Endothelial cell of umbilical vein (primary cell): ENCODE measurements at regions not wholly inside any gene's neighbourhood (a gene's known extent, or its start where the extent isn't known, plus 50 kb on each side); places are given as distances from the start of the nearest gene placed in this dataset.

Source experiments
- BruUV-seq: library from RNA; stranded (reverse); fragments of 400-500 nt; replicated peaks from 2 replicates; lab custom pipeline; 2021; lab: Mats Ljungman, UMichigan
- CTCF ChIA-PET: fragments of 300-600, 350-600 bp; sonication (Branson Sonifier 250); formaldehyde crosslinking; loops from one replicate; lab custom pipeline; 2021; ENCODE audit warnings: antibody characterized with exemption, inconsistent platforms; lab: Charles Lee
- POLR2A ChIA-PET: fragments of 300-600, 350-600 bp; sonication (Branson Sonifier 250); formaldehyde crosslinking; loops from one replicate; lab custom pipeline; 2021; ENCODE audit warnings: antibody characterized with exemption, inconsistent platforms; lab: Charles Lee
- DNase-seq: peaks from one replicate; pipeline ENCODE4 v3.0.0-alpha.2; 2011; ENCODE audit warnings: low read depth, low spot score
- FAIRE-seq: peaks from 2 replicates; lab custom pipeline; 2011; peaks lifted over from hg19 to GRCh38; lab: Jason Lieb, UNC
- H2AFZ ChIP-seq: 2 replicates; pipeline ENCODE4 v1.6.0; 2012; ENCODE audit warnings: low read depth, low read length, control low read depth, inconsistent platforms
- H3K27ac ChIP-seq: 2 replicates; pipeline ENCODE4 v1.5.1; 2011; ENCODE audit warnings: low read depth, mild to moderate bottlenecking, control low read depth, low read length, moderate library complexity; ENCODE audit not compliant: insufficient read depth
- H3K27me3 ChIP-seq, 2 experiments: 2 replicates each; pipeline versions ENCODE4 v1.6.0 to v1.6.1; 2011; ENCODE audit warnings: low read length in 2 of 2, mixed read lengths in 1 of 2; ENCODE audit not compliant: control insufficient read depth in 2 of 2, insufficient read depth in 2 of 2
- H3K36me3 ChIP-seq, 2 experiments: 2 replicates in 1 of 2; 3 replicates in 1 of 2; pipeline ENCODE4 v1.5.1; 2011; ENCODE audit warnings: low read length in 2 of 2, mild to moderate bottlenecking in 1 of 2, moderate library complexity in 1 of 2; ENCODE audit not compliant: control insufficient read depth in 2 of 2, insufficient read depth in 2 of 2; ENCODE audit errors: extremely low read depth in 1 of 2
- H3K4me1 ChIP-seq: 3 replicates; pipeline ENCODE4 v1.5.1; 2011; ENCODE audit warnings: mild to moderate bottlenecking, low read length; ENCODE audit not compliant: control insufficient read depth, insufficient read depth; ENCODE audit errors: extremely low read depth
- H3K4me2 ChIP-seq: 2 replicates; pipeline ENCODE4 v1.6.1; 2011; ENCODE audit warnings: low read length, control low read depth, mixed read lengths; ENCODE audit not compliant: insufficient read depth
- H3K4me3 ChIP-seq, 3 experiments: fragments of 200-600 bp in 1 of 3; sonication (generic), shearing (Covaris generic) in 1 of 3; replicated peaks in 1 of 3; 2 replicates each; pipeline ENCODE4 v1.5.1; 2011 to 2016; ENCODE audit warnings: control low read depth in 3 of 3, low read length in 3 of 3, mild to moderate bottlenecking in 2 of 3, inconsistent platforms in 1 of 3, low read depth in 1 of 3, moderate library complexity in 1 of 3; ENCODE audit not compliant: insufficient read depth in 1 of 3
- H3K79me2 ChIP-seq: 2 replicates; pipeline ENCODE4 v1.6.0; 2012; ENCODE audit warnings: low read length, inconsistent platforms; ENCODE audit not compliant: control insufficient read depth, insufficient read depth
- H3K9ac ChIP-seq: replicated peaks from 2 replicates; pipeline ENCODE3; 2011; ENCODE audit warnings: low read length, control low read depth; ENCODE audit not compliant: insufficient read depth; ENCODE audit errors: extremely low read depth
- H3K9me1 ChIP-seq: replicated peaks from 3 replicates; pipeline ENCODE4 v1.6.0; 2011; ENCODE audit warnings: mild to moderate bottlenecking, low read length; ENCODE audit not compliant: control insufficient read depth, insufficient read depth; ENCODE audit errors: extremely low read depth
- H3K9me3 ChIP-seq: replicated peaks from 2 replicates; pipeline ENCODE4 v1.5.1; 2012; ENCODE audit warnings: low read length, inconsistent platforms; ENCODE audit not compliant: control insufficient read depth, insufficient read depth
- H4K20me1 ChIP-seq: replicated peaks from 2 replicates; pipeline ENCODE3; 2011; ENCODE audit warnings: mild to moderate bottlenecking, low read length; ENCODE audit not compliant: control insufficient read depth, insufficient read depth; ENCODE audit errors: extremely low read depth
- EZH2 ChIP-seq: IDR thresholded peaks from 2 replicates; pipeline ENCODE4 v1.6.1; 2012; ENCODE audit warnings: borderline replicate concordance, low read depth, mild to moderate bottlenecking, moderate library complexity, low read length, inconsistent platforms; ENCODE audit not compliant: severe bottlenecking
- FOS ChIP-seq: IDR thresholded peaks from 2 replicates; pipeline ENCODE4 v1.6.1; 2011; ENCODE audit warnings: mild to moderate bottlenecking, low read length, moderate library complexity, borderline replicate concordance; ENCODE audit not compliant: insufficient read depth
- GATA2 ChIP-seq: IDR thresholded peaks from 2 replicates; pipeline ENCODE4 v1.7.0; 2011; ENCODE audit warnings: low read depth, mild to moderate bottlenecking, moderate library complexity, mixed read lengths, low read length; ENCODE audit not compliant: insufficient read length, insufficient read depth
- JUN ChIP-seq: IDR thresholded peaks from 2 replicates; pipeline ENCODE4 v1.6.1; 2011; ENCODE audit warnings: borderline replicate concordance, low read depth; ENCODE audit not compliant: insufficient read length, insufficient read depth
- MYC ChIP-seq: IDR thresholded peaks from one replicate; pipeline ENCODE4 v1.6.1; 2011; ENCODE audit warnings: mild to moderate bottlenecking, low read depth, low read length
- POLR2A ChIP-seq: IDR thresholded peaks from 2 replicates; pipeline ENCODE4 v1.6.1; 2012; ENCODE audit warnings: low read depth, mild to moderate bottlenecking, control low read depth, low read length
- POLR2AphosphoS5 ChIP-seq: IDR thresholded peaks from 2 replicates; pipeline ENCODE4 v1.6.1; 2012; ENCODE audit warnings: low read depth, mild to moderate bottlenecking, control low read depth, low read length, moderate library complexity; ENCODE audit not compliant: insufficient read depth
- dilution Hi-C: fragments of 300-500 bp; cut with MboI; formaldehyde crosslinking; loops from one replicate; pipeline ENCODE4 v1.15.0; 2019; ENCODE audit warnings: low sequenced_read_pairs; ENCODE audit not compliant: extremely low pct_ligation_motif_present
- intact Hi-C: fragments of 100-400 bp; cut with micrococcal nuclease; formaldehyde crosslinking; loops from one replicate; pipeline ENCODE4 v1.10.0; 2022
- TF ChIP-seq, protein P1 (sequence below), 2 donors: IDR thresholded peaks; 1 replicate in 1 of 2; 2 replicates in 1 of 2; pipeline ENCODE4 v1.5.1; 2011; ENCODE audit warnings: low read length in 2 of 2, mild to moderate bottlenecking in 2 of 2, moderate library complexity in 2 of 2, control low read depth in 1 of 2, inconsistent platforms in 1 of 2, low read depth in 1 of 2; ENCODE audit not compliant: insufficient read depth in 1 of 2; ENCODE audit errors: extremely low read depth in 1 of 2
- TF ChIP-seq, protein P2 (sequence below): IDR thresholded peaks from 2 replicates; pipeline ENCODE4 v1.6.1; 2011; ENCODE audit not compliant: insufficient read depth, insufficient read length

DNA sequence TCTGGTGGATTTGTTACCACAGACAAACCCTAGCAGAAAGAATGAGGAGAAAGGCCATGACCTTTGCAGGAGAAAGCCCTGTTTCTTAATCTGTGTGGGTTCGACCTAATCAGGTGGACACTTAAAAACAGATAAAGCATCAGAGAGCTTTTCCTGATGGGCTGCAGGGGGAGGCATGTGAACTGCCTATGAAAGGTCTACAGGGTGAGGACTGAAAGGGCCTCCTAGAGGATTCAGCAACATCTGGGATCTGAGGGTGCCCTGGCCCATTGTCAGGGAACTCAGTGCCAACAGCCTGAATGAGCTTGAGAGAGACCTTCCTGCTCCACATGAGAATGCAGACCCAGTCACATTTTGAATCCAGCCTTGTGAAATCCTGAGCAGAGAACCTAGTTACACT is 178.8 kb upstream of the DDHD1 start:
- FAIRE-seq (no peak), DNase-seq (no peak)
- H3K36me3 ChIP-seq: no peaks in the 10 kb centered on the region
- H3K4me3 ChIP-seq: no peak overlapping the region
- dilution Hi-C loops (no loop called here), intact Hi-C loops (no loop called here)
- H4K20me1 ChIP-seq: no peaks in the 10 kb centered on the region
- ChIA-PET POLR2A (no interaction called here), CTCF (interaction anchor here (1.0 to 1.7 kb wide), 2 partner anchors 23 to 1016 kb away, joined by 3 to 6 read pairs; no protein-coding TSS in a partner anchor)
- H3K79me2 ChIP-seq: no peaks in the 10 kb centered on the region
- no peaks in the 10 kb centered on the region for H3K4me1 ChIP-seq
- H3K4me2 ChIP-seq: no peak overlapping the region
- H3K9me3 ChIP-seq: no peaks in the 10 kb centered on the region
- BruUV-seq: no TSS peak
- H3K27me3 ChIP-seq: peaks cover 0 to 5% of the 10 kb centered on the region in 2 experiments
- H3K9ac ChIP-seq: no peak overlapping the region
- no peak overlapping the region for H3K27ac ChIP-seq
- no peaks in the 10 kb centered on the region for H3K9me1 ChIP-seq
- TF ChIP-seq, protein P1, sequence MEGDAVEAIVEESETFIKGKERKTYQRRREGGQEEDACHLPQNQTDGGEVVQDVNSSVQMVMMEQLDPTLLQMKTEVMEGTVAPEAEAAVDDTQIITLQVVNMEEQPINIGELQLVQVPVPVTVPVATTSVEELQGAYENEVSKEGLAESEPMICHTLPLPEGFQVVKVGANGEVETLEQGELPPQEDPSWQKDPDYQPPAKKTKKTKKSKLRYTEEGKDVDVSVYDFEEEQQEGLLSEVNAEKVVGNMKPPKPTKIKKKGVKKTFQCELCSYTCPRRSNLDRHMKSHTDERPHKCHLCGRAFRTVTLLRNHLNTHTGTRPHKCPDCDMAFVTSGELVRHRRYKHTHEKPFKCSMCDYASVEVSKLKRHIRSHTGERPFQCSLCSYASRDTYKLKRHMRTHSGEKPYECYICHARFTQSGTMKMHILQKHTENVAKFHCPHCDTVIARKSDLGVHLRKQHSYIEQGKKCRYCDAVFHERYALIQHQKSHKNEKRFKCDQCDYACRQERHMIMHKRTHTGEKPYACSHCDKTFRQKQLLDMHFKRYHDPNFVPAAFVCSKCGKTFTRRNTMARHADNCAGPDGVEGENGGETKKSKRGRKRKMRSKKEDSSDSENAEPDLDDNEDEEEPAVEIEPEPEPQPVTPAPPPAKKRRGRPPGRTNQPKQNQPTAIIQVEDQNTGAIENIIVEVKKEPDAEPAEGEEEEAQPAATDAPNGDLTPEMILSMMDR (IDR thresholded peaks at IDR 0.05; ENCODE audit: extremely low read depth in 1 of 2, insufficient read depth in 1 of 2, low read depth in 1 of 2, low read length in 2 of 2): no peak
- H2AFZ ChIP-seq: no peak overlapping the region

GRCh38 chr14:53331247-53331646 is 178.1 kb upstream of the DDHD1 start:
- no peak overlapping the region for H3K27ac ChIP-seq
- no peaks in the 10 kb centered on the region for H3K79me2 ChIP-seq
- DNase-seq (no peak), FAIRE-seq (no peak)
- BruUV-seq: no TSS peak
- no peak overlapping the region for H3K4me2 ChIP-seq
- TF ChIP-seq MYC (no peak), POLR2A (no peak), EZH2 (no peak), FOS (no peak), JUN (no peak), GATA2 (no peak), POLR2AphosphoS5 (no peak)
- TF ChIP-seq, protein P1 (IDR thresholded peaks at IDR 0.05; ENCODE audit: extremely low read depth in 1 of 2, insufficient read depth in 1 of 2, low read depth in 1 of 2, low read length in 2 of 2): no peak
- TF ChIP-seq, protein P2, sequence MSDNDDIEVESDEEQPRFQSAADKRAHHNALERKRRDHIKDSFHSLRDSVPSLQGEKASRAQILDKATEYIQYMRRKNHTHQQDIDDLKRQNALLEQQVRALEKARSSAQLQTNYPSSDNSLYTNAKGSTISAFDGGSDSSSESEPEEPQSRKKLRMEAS: no peak
- no peaks in the 10 kb centered on the region for H3K9me3 ChIP-seq
- dilution Hi-C loops (no loop called here), intact Hi-C loops (no loop called here)
- H4K20me1 ChIP-seq: no peaks in the 10 kb centered on the region
- H3K36me3 ChIP-seq: no peaks in the 10 kb centered on the region
- POLR2A ChIA-PET: no interaction called here
- CTCF ChIA-PET: interaction anchor here (1.0 to 1.7 kb wide), 2 partner anchors 24 to 1017 kb away, joined by 3 to 6 read pairs; no protein-coding TSS in a partner anchor
- H3K27me3 ChIP-seq: peaks cover 2 to 8% of the 10 kb centered on the region in 2 experiments
- no peak overlapping the region for H3K4me3 ChIP-seq
- H2AFZ ChIP-seq: no peak overlapping the region
- H3K9ac ChIP-seq: no peak overlapping the region
- H3K9me1 ChIP-seq: no peaks in the 10 kb centered on the region
- H3K4me1 ChIP-seq: no peaks in the 10 kb centered on the region
